PC-9 (cell line): ENCODE measurements at regions not wholly inside any gene's neighbourhood (a gene's known extent, or its start where the extent isn't known, plus 50 kb on each side); places are given as distances from the start of the nearest gene placed in this dataset.

Experiments
- BruUV-seq: library from RNA; stranded (reverse); fragments of 400-500 nt; replicated peaks from 2 replicates; lab custom pipeline; 2021; lab: Mats Ljungman, UMichigan
- CTCF ChIA-PET: fragments of 300-600 bp; sonication (Branson Sonifier 250); formaldehyde crosslinking; loops from one replicate; lab custom pipeline; 2022; ENCODE audit warnings: antibody characterized with exemption; lab: Charles Lee
- POLR2A ChIA-PET: fragments of 300-600 bp; sonication (Branson Sonifier 250); formaldehyde crosslinking; loops from one replicate; lab custom pipeline; 2022; ENCODE audit warnings: antibody characterized with exemption; ENCODE audit not compliant: unreplicated experiment; lab: Charles Lee
- DNase-seq, 2 experiments: peaks; one replicate each; pipeline versions ENCODE4 v3.0.0 to v3.0.0-alpha.2; 2015 to 2022; ENCODE audit warnings: mixed read lengths in 1 of 2
- H2AFZ ChIP-seq: fragments of 200-600 bp; sonication (generic); 2 replicates; pipeline ENCODE4 v1.8.1; 2017; ENCODE audit warnings: antibody characterized with exemption
- H3F3A ChIP-seq: fragments of 200-600 bp; sonication (generic); 2 replicates; pipeline ENCODE4 v1.8.1; 2017; ENCODE audit warnings: antibody characterized with exemption, mild to moderate bottlenecking, low read depth; ENCODE audit not compliant: insufficient read depth
- H3K27ac ChIP-seq: fragments of 200-600 bp; sonication (generic); 2 replicates; pipeline ENCODE4 v1.6.1; 2016; ENCODE audit warnings: mixed run types
- H3K27me3 ChIP-seq: fragments of 200-600 bp; sonication (generic); 2 replicates; pipeline ENCODE4 v1.6.1; 2016; ENCODE audit warnings: low read depth, mixed run types; ENCODE audit not compliant: insufficient read depth
- H3K36me3 ChIP-seq: fragments of 200-600 bp; sonication (generic); 2 replicates; pipeline ENCODE4 v1.6.1; 2016; ENCODE audit warnings: low read depth, mixed run types
- H3K4me1 ChIP-seq: fragments of 200-600 bp; sonication (generic); replicated peaks from 2 replicates; pipeline ENCODE4 v1.6.1; 2016; ENCODE audit warnings: mixed run types; ENCODE audit not compliant: insufficient read depth
- H3K4me2 ChIP-seq: fragments of 200-600 bp; sonication (generic); 2 replicates; pipeline ENCODE4 v1.6.1; 2017; ENCODE audit warnings: mixed run types
- H3K4me3 ChIP-seq: fragments of 200-600 bp; sonication (generic); 2 replicates; pipeline ENCODE4 v1.6.1; 2016; ENCODE audit warnings: mixed run types
- H3K79me2 ChIP-seq: fragments of 200-600 bp; sonication (generic); 2 replicates; pipeline ENCODE4 v1.6.1; 2017; ENCODE audit warnings: low read depth, mixed run types
- H3K9me2 ChIP-seq: fragments of 200-600 bp; sonication (generic); 2 replicates; pipeline ENCODE4 v1.8.1; 2017; ENCODE audit warnings: mild to moderate bottlenecking; ENCODE audit not compliant: insufficient read depth
- H3K9me3 ChIP-seq: fragments of 200-600 bp; sonication (generic); 2 replicates; pipeline ENCODE4 v1.8.1; 2016; ENCODE audit warnings: low read depth; ENCODE audit not compliant: insufficient read depth
- H4K20me1 ChIP-seq: fragments of 200-600 bp; sonication (generic); 2 replicates; pipeline ENCODE4 v1.8.1; 2017; ENCODE audit not compliant: insufficient read depth
- CTCF ChIP-seq: fragments of 200-600 bp; sonication (generic); conservative IDR thresholded peaks from 2 replicates; pipeline ENCODE4 v1.6.1; 2017; ENCODE audit warnings: mixed run types, antibody characterized with exemption, mild to moderate bottlenecking, moderate library complexity
- EZH2 ChIP-seq: fragments of 200-600 bp; sonication (generic); IDR thresholded peaks from 2 replicates; pipeline ENCODE4 v1.8.0; 2017; ENCODE audit warnings: antibody characterized with exemption, low read depth
- intact Hi-C: fragments of 100-400 bp; cut with micrococcal nuclease; formaldehyde crosslinking; loops from one replicate; pipeline ENCODE4 v1.10.0; 2022; ENCODE audit not compliant: unreplicated experiment

DNA sequence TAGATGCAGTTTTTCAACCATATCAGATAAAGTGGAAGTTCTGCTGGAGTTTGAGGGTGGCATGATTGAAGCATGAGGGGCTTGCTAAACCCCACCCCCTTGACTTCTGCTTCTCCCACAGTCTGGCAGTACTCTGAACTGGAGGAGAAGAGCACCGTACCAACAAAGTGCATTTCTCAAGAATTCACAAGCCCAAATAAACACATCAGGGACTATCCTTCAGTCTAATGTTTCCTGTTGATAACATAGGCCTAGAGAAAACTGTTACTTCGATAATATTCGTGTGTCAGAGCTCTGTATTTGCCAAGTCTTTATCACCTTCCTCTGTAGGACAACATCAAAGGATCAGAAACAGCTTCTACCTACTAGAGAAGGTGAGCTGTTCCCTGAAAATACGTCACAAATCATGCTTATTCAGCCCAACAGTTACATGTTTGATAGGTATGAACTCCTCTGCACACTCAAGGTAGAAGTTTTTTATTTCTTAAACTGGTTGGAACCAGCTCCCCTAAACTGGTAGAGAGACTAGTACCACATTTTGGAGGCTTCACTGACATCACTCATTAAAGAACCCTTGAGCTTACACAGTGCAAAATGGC lies 117.8 kb upstream of the PRNP start:
- Histone ChIP-seq H3K4me3 (no peak overlapping the region), H2AFZ (no peak overlapping the region), H3K4me1 (no peaks in the 10 kb centered on the region), H3K27me3 (0 out of 2 replicates have a peak, but pooled peaks cover 7% of the 10 kb centered on the region), H4K20me1 (no peaks in the 10 kb centered on the region), H3F3A (0 out of 2 replicates have a peak, but pooled peaks cover 3% of the 10 kb centered on the region), H3K79me2 (no peaks in the 10 kb centered on the region), H3K27ac (no peak overlapping the region), H3K4me2 (no peak overlapping the region), H3K9me3 (no peaks in the 10 kb centered on the region), H3K9me2 (no peaks in the 10 kb centered on the region), H3K36me3 (no peaks in the 10 kb centered on the region)
- POLR2A ChIA-PET = no interaction called here
- no TSS peak for BruUV-seq
- intact Hi-C loops = no loop called here
- no peak for DNase-seq
- TF ChIP-seq CTCF (no peak), EZH2 (no peak)
- CTCF ChIA-PET = no interaction called here

GRCh38 chr20:4567170-4567569 lies 119.1 kb upstream of the PRNP start:
- no peak overlapping the region for H3K4me2 ChIP-seq
- H3K27ac ChIP-seq = no peak overlapping the region
- no peak for TF ChIP-seq CTCF
- TF ChIP-seq EZH2 = no peak
- H2AFZ ChIP-seq = no peak overlapping the region
- intact Hi-C loops = no loop called here
- H4K20me1 ChIP-seq = no peaks in the 10 kb centered on the region
- H3F3A ChIP-seq = no peaks in the 10 kb centered on the region
- H3K4me3 ChIP-seq = no peak overlapping the region
- no peak for DNase-seq
- H3K9me3 ChIP-seq = no peaks in the 10 kb centered on the region
- no peaks in the 10 kb centered on the region for H3K9me2 ChIP-seq
- CTCF ChIA-PET = no interaction called here
- H3K27me3 ChIP-seq = 0 out of 2 replicates have a peak, but pooled peaks cover 7% of the 10 kb centered on the region
- BruUV-seq = no TSS peak
- POLR2A ChIA-PET = interaction anchor here (0.6 kb wide), 1 partner anchor 595 kb away, joined by 5 read pairs; no protein-coding TSS in a partner anchor
- H3K36me3 ChIP-seq = no peaks in the 10 kb centered on the region
- no peaks in the 10 kb centered on the region for H3K4me1 ChIP-seq
- H3K79me2 ChIP-seq = no peaks in the 10 kb centered on the region

GRCh38 chr20:4563534-4563933 lies 122.7 kb upstream of the PRNP start:
- POLR2A ChIA-PET = no interaction called here
- TF ChIP-seq EZH2 (no peak), CTCF (peak; percentile 32)

More at GRCh38 chr20:4563534-4563933, 122.7 kb upstream of the PRNP start:
- DNase-seq = peak; percentile 44 to 59
- CTCF ChIA-PET = no interaction called here
- H3K27ac ChIP-seq = no peak overlapping the region
- H4K20me1 ChIP-seq = no peaks in the 10 kb centered on the region
- H3K36me3 ChIP-seq = no peaks in the 10 kb centered on the region
- H3K9me3 ChIP-seq = peaks cover 5% of the 10 kb centered on the region; the same call in 1 of the 2 replicates
- intact Hi-C loops = no loop called here
- no peaks in the 10 kb centered on the region for H3K4me1 ChIP-seq
- H3F3A ChIP-seq = no peaks in the 10 kb centered on the region
- H3K4me2 ChIP-seq = no peak overlapping the region
- no peak overlapping the region for H3K4me3 ChIP-seq
- no peak overlapping the region for H2AFZ ChIP-seq
- 0 out of 2 replicates have a peak, but pooled peaks cover 7% of the 10 kb centered on the region for H3K27me3 ChIP-seq
- no peaks in the 10 kb centered on the region for H3K9me2 ChIP-seq
- H3K79me2 ChIP-seq = no peaks in the 10 kb centered on the region
- no TSS peak for BruUV-seq
